Activated CD4-positive, CD25-positive, alpha-beta regulatory T cell treated with anti-CD3 and anti-CD28 coated beads, Interleukin-2, amount 50 U/mL, for 24 hours (primary cell): ENCODE measurements at regions not wholly inside any gene's neighbourhood (a gene's known extent, or its start where the extent isn't known, plus 50 kb on each side); places are given as distances from the start of the nearest gene placed in this dataset.

ENCODE experiments used
- ATAC-seq, 2 donors: fragments of 150-1000 bp; cut with Tn5 transposase; one replicate each; pipeline ENCODE4 v1.10.0; 2021; ENCODE audit warnings: mild to moderate bottlenecking in 1 of 2, moderate library complexity in 1 of 2

DNA sequence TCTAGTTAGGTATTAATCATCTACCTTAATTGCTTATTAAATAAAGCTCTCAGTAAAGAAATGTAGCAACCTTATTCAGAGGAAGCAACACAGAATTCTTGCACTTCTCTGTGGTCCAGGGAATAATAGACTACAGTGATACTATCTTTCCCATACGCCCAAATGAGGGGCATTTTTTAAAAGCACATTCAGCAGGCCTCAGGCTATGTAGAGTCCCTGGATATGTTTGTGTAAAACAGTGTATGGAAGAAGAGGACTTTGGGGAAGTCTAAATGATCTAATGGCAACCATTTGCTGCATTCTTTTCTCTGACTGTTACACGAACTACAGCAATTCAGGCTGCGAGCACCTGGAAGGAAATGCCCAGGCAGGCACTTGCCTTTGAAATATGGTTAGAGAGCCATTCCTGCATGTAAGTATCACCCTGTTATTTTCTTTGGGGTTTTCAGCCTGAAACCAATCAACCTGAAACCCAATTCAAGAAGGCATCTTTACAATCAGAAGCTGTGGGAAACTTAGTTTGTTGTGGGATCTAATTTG lies 1814.7 kb upstream of the CELF4 start:
- ATAC-seq, result no peak

DNA sequence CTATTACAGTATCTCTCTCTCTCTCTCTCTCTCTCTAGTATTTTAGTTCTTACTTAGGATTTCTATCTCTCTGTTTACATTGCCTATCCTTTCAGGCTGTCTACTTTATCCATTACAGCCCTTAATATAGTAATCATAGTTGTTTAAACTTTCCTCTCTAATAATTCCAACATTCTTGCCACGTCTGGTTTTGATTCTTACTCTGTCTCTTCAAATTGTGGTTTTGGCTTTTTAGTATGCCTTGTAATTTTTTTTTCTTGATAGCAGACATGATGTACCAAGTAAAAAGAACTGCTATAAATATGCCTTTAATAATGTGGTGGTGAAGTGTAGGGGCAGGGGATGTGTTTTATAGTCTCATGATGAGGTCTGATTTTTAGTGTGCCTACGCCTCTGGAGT lies 1809.5 kb upstream of the CELF4 start:
- no peak for ATAC-seq

DNA sequence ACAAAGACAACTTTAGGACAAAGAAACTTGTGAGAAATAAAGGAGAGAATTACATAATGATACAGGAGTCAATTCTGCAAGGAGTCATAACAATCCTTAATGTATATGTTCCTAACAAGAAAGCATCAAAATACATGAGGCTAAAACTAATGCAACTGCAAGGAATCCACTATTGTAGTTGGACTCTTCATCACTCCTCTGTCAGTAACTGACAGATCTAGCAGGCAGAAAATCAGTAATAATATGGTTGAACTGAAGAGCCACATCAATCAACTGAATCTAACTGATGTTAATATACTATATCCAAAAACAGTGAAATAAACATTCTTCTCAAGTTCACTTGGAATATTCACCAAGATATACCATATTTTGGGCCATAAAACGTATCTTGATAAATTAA lies 1806.4 kb upstream of the CELF4 start:
- no peak for ATAC-seq

DNA sequence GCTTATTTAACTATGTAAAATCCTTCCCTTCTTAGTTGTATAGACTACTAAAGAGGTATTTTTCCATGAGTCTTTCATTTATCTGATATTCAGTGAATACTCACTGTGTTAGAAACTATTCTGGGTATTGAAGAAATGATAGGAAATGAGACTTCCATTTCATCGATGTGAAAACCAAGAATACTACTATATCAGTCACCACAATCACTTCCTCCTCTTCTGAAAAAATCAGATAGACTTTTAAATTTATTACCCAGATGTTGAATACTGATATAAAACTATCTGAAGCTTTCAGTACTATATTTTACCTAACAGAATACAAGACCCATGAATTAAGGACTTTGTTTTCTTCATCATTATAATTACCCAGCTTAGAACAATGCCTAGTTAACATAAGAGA lies 1801.1 kb upstream of the CELF4 start:
- ATAC-seq, result no peak

DNA sequence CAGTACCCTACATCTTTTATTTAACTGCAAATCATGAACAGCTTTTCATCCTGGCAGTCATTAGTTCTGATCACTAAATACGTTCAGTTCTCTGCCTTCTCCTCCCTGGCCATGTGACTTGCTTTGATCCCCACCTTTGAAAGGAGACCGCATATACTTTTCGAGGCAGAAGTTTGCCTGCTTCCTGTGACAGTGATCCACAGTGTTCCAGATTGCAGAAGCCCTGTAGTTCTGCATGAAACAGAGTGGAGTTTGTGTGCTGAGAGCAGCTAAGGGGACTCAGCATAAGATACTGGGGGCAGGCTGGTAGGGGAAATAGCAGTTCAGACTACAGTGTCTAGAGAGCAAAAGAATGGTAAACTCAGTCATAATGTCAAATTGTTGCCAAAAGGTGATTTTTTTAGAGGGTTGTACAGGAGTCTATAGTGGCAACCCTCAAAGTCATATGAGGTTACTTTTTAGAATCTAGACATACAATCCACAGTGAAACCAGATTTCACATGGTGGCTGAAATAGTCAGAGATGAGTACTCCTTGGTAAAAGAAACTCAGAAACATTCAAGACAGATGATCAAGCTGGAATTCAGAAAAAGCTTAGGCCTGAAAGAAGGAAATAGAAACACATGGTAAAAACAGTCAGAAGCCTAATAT lies 1800.4 kb upstream of the CELF4 start:
- no peak for ATAC-seq

DNA sequence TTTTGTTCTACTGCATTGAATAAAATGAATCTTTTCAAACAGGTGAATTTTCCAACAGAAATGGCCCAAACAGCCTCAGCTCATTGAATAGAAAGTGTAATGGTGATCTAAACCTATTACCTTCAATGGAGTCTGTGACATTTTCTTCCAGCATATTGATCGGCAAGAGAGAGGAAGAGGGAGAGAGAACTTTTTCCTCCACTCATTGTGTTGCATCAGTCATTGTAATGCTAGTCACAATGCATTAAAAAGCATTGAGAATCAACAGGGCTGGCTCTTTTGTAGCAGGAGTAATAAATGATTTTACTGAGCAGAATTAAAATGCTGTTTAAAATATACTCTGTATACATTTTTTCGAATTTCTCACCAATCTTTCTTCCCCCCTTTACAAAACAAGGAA lies 1794.5 kb upstream of the CELF4 start:
- ATAC-seq, result no peak

DNA sequence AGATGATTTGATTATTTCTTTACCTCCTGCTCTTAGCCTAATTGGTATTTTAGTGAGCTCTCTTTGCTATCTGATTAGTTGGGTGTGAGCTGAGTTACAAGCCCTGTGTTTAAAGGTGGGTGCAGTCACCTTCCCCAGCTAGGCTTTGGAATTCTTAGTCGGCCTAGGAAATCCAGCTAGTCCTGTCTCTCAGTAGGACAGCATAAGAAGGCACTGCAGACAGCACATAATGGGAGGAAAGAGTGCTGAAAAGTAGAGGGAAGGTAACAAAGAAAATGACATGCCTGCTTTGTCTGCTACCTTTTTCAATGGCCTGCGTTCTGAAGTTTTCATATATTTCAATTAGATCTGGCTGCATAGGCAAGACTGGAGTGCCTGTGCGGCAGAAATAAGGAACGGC lies 1794.0 kb upstream of the CELF4 start:
- ATAC-seq, result no peak

DNA sequence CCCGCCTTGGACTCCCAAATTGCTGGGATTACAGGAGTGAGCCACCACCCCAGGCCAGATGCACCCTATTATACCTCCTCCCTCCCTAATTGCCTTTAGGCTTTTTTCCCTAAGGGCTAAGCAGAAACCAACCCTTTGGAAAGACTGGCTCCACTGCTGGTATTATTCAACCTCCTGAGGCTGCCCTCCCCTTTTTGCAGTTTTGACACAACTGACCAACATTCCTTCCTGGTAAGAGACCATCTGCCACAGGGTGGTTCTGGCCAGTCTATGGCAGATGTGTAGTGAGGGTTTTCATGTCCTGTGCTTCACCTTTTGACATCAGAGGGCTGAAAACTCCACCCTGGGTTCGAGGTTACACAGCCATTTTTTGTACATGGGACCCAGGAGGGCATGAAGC lies 1785.3 kb upstream of the CELF4 start:
- no peak for ATAC-seq

DNA sequence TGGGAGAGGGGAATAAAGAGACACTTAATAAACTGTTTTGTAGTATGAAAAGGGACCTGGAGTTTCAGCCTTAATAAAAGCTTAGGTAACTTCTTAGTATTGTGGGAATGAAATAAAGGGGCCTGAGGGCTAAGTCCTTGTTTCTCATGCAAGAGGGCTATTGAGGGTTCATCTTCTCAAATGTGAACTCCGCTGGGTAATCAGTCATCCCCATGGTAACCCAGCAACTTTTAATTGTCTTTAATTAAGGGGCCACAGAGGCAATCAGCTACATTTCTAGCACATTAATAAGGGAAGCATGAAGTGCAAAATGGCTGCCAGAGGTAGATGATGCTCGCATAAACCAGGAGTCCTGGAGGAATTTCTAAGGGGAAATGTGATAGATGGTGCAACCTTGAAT lies 1784.2 kb upstream of the CELF4 start:
- ATAC-seq, result no peak

DNA sequence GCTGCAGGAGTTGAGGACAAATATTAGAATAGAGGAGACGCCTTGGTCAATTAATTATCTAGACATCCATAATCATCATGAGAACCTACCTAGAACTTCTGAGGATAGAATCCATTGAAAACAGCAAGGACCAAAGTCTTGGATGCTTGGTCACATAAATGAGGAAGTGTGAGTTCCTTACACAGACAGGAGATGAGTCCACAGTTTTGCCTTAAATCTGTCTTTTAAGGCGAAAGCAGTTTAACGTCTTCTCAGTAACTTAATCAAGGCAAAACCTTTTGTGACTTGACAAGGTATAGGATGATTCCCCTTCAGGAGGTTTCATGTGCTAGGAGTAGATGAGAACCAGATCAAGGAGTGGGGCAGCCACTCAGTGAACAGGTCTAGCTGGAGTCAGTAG lies 1783.2 kb upstream of the CELF4 start:
- ATAC-seq, result no peak

DNA sequence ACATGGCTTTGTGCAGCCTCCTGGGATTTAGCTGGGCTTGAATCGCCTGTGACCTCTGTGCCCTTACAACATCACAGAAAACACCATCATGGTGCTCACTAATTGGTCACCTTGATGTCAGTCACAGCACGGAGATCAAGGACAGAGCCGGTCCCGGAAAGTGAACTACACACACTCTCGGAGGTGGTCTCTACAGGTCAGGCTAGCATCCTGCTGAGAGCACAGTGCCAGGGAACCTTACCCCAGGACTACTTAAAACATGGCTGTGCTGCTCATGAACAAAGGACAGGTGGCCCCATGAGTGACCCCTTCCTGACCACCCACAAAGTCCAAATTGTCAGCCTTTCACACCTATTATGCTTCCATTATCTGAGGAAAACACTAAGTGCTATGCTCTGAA lies 1782.1 kb upstream of the CELF4 start:
- ATAC-seq, result no peak

DNA sequence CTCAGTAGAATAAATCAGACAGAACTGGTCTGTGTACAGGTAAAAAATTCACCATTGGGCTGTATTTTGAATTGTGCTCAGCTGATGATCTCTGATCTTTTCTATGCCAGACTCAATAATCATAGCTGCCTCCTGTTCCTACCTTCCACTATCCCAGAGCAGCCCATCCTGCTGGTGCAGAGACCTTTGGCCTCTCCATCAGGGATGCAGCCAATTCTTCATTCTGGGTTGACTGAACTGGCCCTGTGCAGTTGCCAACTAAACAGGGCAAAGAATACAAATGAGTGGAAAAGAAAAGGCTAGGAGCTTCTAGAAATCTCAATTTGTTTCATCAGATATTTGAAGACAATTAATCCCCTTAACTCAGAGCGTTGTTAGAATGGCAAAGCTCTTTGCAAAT lies 1781.3 kb upstream of the CELF4 start:
- ATAC-seq, result no peak

DNA sequence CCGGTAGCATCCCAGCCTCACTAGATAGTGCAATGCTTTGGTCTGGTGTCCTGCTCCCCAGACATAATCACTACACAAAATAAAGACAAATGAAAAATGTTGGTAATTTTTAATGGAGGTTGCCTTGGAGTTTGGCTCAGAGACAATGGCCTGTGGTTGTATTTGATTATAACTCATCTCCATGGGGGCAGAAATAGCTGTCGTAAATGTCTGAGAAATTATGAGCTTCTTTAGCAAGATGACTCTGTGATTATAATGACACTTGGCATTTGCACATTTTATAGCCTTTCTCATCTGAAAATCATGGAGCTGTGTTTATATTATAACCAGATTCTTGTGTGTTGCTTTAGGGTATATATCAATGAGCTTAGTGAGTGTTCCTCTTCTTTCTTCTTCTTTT lies 1779.7 kb upstream of the CELF4 start:
- no peak for ATAC-seq

DNA sequence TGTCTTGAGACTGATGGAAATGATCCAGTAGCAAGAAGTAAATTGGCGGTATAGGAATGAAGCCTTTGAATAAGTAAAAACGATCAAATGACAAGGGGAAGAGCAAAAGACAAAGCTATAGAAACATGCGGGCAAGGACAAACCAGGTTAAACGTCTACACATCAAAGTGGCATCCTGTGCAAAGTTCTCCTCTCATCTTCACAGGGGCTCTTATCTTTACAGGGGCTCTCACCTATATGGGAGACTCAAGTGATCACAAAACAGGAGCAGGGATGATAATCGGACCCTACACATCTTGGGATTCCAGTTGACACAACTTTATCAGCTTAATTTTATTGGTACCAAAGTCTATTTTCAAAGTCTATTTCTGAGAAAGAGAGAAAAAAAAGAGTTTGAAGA lies 1778.9 kb upstream of the CELF4 start:
- ATAC-seq, result no peak

DNA sequence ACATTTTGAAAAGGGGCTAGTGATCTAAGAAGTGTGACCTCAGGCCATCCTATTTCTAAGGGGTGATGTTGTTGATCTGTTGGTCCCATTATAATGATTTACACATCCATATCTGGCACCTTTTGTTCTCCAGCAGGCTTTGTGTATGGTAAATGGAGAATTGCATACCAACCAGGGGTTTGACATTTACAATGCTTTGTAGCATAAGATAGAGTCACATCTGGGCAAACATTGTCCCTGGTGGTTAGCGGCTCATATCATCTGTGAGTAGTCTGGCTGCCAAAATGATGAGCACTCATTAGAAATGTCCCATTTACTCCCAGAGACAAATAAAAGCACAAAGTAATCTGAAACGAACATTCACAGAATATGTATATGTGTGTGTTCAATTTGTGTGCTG lies 1775.5 kb upstream of the CELF4 start:
- ATAC-seq, result no peak

DNA sequence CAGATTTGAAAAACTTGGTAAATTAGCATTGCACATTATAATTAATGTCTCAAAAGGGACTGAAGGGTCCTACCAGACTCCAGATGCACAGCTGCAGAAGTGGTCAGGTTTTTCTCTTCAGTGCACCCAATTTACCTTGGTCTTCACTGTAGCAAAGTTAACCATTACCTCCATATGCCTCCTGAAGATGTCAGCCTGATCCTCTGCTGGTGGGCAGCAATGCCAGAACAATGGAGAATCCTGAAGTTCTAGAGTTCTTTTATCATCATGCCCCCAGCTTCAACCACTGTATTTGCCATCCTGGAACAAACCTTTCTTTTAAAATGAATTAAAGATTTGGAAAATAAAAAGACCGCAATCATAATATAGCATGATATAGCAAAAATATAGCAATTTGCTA lies 1774.8 kb upstream of the CELF4 start:
- no peak for ATAC-seq

DNA sequence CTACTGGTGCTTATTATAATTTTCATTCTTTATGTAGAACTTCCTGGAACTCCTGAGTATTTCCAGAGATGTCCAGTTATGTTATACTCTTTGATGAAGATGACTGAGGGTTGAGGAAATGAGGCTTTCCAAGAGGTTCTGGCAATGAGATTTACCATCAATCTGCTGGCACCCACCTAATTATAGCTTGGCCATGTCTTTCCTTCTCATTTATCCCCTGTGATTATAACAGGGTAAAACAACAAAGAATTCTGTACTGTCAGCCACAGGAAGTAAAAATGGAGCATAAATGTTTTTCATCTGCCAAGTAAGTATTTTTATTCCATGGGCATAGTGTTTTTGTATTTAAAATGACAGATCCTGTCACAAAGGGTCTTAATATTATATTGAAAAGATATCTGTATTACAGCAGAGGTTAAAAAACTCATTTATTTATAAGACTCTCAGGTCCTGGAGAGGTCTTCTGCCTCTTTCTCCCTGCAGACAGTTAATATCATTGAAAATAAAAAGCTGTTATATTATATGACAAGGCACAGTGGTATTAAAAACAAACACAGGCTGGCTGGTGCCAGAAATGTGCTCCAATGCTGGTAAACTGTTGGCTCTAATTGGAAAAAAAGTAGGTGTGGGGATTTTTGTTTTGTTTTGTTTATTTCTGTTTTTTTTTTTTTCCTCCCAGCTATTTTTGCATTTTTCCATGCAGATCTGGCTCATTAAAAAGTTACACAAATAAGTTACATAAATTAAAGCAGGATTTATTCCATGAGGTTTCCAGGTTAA lies 1764.1 kb upstream of the CELF4 start:
- ATAC-seq, result no peak

DNA sequence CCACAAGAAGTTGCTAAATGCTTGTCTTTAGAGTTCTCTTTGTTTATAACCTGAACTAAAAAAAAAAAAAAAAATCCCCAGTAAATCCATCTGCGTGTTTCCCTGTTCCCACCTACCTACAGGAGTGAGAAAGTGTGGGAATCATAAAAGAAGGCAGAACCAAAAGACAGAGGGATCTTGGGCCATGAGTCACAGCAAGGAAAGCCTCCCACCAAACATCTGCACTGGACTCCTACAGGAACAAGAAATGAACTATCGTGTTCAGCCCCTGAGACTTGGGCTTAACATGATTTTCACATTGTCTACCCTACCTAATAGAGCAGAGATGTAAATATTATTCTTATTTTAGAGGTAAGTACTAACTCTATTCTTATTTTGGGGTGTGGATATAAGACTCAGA lies 1761.2 kb upstream of the CELF4 start:
- no peak for ATAC-seq

DNA sequence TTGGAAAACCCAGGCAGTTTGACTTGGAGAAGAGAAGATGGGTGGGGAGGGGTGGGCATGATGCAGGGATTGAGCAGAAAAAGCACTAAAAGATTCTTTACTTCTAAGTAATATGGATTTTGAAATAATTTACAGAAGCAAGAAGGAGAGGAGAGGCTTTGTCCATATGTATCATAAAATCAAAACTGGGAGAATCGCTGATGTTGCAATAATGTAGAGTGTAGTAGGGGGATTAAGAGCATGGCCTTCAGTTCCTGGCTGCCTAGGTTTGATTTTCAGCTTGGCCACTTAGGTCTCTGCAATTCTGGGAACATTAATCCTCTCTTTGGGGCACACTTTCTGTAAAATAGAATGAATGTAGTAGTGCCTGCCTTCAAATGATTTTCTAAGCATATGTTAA lies 1760.4 kb upstream of the CELF4 start:
- ATAC-seq, result no peak

DNA sequence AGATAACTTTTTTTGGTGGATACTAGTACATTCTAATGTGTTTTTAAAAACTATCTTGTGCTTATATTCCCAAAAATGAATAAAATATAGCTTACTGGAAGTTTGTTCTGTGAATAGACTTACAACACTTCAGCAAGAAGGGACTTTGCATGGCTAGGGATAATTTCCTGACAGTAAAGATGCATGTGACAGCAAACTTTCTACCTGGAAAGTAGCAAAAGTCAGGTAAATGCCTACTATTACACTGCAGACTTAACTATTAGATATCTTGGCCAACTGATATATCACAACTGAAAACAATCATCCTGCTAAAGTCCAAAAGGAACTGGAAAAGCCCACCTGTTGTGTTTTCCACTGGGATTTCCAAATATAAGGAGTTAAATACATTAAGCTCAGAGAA lies 1753.5 kb upstream of the CELF4 start:
- no peak for ATAC-seq

DNA sequence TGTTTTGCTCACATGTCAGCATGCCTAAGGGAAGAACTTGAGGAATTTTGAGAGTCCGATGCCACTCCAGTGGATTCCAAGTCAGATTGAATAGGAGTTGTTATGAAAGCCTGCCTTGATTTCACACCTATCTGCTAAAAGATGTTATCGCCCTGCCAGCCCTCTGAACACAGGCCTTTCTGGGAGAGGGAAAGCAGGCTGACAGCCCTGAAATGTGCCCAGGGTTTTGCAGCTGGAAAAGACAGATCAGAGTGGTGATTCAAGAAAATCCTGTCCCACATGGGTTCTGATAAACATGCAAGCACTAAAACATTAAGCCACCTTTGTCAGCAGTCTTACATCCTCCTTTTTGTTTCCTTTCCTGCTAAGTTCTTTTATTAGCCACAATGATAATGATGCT lies 1752.9 kb upstream of the CELF4 start:
- ATAC-seq, result no peak

DNA sequence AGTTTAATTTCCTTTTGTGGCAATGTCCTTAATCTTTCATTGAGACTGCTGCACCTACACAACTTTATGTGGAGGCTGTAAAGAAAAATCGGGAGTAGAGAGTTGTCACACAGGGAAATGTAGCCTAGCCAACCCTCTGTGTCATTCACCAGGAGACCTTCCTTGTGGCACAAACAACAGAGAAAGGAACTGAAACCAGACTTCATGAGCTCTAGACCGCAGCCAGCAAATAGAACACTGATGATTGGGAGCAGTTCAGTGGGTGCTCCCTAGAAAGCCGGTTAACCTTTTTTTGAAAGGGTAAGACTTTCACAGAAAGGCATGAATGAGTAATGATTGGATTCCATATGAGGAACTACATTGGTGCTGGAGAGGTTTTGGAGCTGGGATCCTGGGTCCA lies 1752.4 kb upstream of the CELF4 start:
- ATAC-seq, result no peak

DNA sequence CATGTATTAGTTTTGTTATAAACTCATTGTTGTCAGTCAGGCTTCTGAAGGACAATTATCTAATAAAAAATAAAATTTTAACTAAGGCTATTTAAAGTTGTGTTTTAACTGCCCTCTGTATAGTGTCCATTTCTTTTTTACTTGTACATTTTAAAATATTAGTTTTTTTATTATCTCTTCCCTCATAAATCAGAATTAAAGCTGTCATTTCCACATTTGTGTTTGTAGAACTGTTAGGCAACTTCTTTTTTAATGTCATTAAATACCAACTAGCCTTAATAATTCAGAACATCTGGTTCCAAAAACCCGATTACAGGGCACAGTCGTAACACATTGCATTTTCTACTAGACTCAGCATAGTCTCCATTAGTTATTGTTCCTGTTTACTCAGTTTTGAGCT lies 1749.0 kb upstream of the CELF4 start:
- no peak for ATAC-seq

DNA sequence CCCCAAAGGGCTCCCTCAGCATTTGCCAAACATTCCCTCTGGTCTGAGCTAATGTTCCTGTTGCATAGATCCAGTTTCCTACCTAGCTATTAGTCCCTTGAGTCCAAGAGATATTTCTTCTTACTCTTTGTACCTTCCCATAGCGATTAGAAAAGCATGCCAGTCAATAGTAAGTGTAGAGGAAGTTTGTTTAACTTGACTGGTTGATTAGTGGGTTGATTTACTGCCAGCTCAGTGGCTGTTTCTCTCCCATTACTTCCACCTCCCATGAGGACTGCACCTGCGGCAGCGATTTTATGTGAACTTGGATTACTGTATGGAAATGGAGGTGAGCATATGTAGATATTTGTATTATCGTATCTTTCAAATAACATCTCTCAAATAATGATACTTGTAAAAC lies 1748.4 kb upstream of the CELF4 start:
- ATAC-seq, result no peak
